OCI-LY7 (cell line): ENCODE measurements at regions not wholly inside any gene's neighbourhood (a gene's known extent, or its start where the extent isn't known, plus 50 kb on each side); places are given as distances from the start of the nearest gene placed in this dataset.
A peak's percentile ranks its signal among the peaks of the same experiment; 100 is the strongest.

Source experiments
- BruUV-seq: library from RNA; stranded (reverse); fragments of 400-500 nt; replicated peaks from 2 replicates; lab custom pipeline; 2021; lab: Mats Ljungman, UMichigan
- CTCF ChIA-PET: fragments of 300-600 bp; sonication (Branson Sonifier 250); formaldehyde crosslinking; loops from one replicate; lab custom pipeline; 2022; ENCODE audit warnings: antibody characterized with exemption; ENCODE audit not compliant: unreplicated experiment; lab: Charles Lee
- POLR2A ChIA-PET: fragments of 300-600 bp; sonication (Branson Sonifier 250); formaldehyde crosslinking; loops from one replicate; lab custom pipeline; 2022; ENCODE audit warnings: antibody characterized with exemption; lab: Charles Lee
- DNase-seq: peaks from one replicate; pipeline ENCODE4 v3.0.0-alpha.2; 2015; ENCODE audit warnings: low spot score
- H2AFZ ChIP-seq: fragments of 200-600 bp; sonication (generic), shearing (Covaris generic); 2 replicates; pipeline ENCODE4 v1.6.1; 2014; ENCODE audit warnings: mild to moderate bottlenecking, antibody characterized with exemption, low read length, moderate library complexity
- H3K27ac ChIP-seq: fragments of 200-600 bp; sonication (generic); 2 replicates; pipeline ENCODE4 v1.5.1; 2014; ENCODE audit warnings: mixed run types, low read depth, mild to moderate bottlenecking, moderate library complexity, low read length, inconsistent platforms; ENCODE audit not compliant: poor library complexity, severe bottlenecking
- H3K36me3 ChIP-seq: fragments of 200-600 bp; sonication (generic); 2 replicates; pipeline ENCODE4 v1.6.1; 2014; ENCODE audit warnings: mild to moderate bottlenecking, antibody characterized with exemption, low read length, moderate library complexity, mixed read lengths; ENCODE audit not compliant: insufficient read depth
- H3K4me1 ChIP-seq: fragments of 200-600 bp; sonication (generic); 2 replicates; pipeline ENCODE4 v1.5.1; 2014; ENCODE audit warnings: mild to moderate bottlenecking, low read length; ENCODE audit not compliant: insufficient read depth, poor library complexity, severe bottlenecking
- H3K4me2 ChIP-seq: fragments of 200-600 bp; sonication (generic); 2 replicates; pipeline ENCODE4 v1.6.1; 2014; ENCODE audit warnings: mild to moderate bottlenecking, low read length
- H3K4me3 ChIP-seq: fragments of 200-600 bp; sonication (generic); 2 replicates; pipeline ENCODE4 v1.5.1; 2014; ENCODE audit warnings: mild to moderate bottlenecking, low read depth, low read length; ENCODE audit not compliant: poor library complexity, severe bottlenecking
- H3K79me2 ChIP-seq: fragments of 200-600 bp; sonication (generic); 2 replicates; pipeline ENCODE4 v1.6.1; 2016; ENCODE audit warnings: low read depth, mild to moderate bottlenecking, low read length, moderate library complexity, mixed read lengths; ENCODE audit not compliant: insufficient read depth
- H3K9me2 ChIP-seq: fragments of 200-600 bp; sonication (generic); 2 replicates; pipeline ENCODE4 v1.6.1; 2016; ENCODE audit warnings: mild to moderate bottlenecking, low read length, mixed read lengths; ENCODE audit not compliant: insufficient read depth
- H3K9me3 ChIP-seq: fragments of 200-600 bp; sonication (generic); 2 replicates; pipeline ENCODE4 v1.6.1; 2014; ENCODE audit warnings: mild to moderate bottlenecking, mixed run types, low read length, mixed read lengths
- H4K20me1 ChIP-seq: fragments of 200-600 bp; sonication (generic); 2 replicates; pipeline ENCODE4 v1.6.1; 2014; ENCODE audit warnings: mild to moderate bottlenecking, antibody characterized with exemption, low read length, moderate library complexity, mixed read lengths; ENCODE audit not compliant: insufficient read depth
- CTCF ChIP-seq: fragments of 200-600 bp; sonication (generic); conservative IDR thresholded peaks from 2 replicates; pipeline ENCODE4 v1.5.1; 2014; ENCODE audit warnings: mild to moderate bottlenecking, antibody characterized with exemption, low read length, moderate library complexity, mixed read lengths
- EZH2phosphoT487 ChIP-seq: fragments of 200-600 bp; sonication (generic); IDR thresholded peaks from 2 replicates; pipeline ENCODE4 v1.6.1; 2018; ENCODE audit warnings: low read depth, borderline replicate concordance, mild to moderate bottlenecking, mixed run types, antibody characterized with exemption, low read length, moderate library complexity, mixed read lengths
- intact Hi-C: fragments of 100-400 bp; cut with micrococcal nuclease; formaldehyde crosslinking; loops from one replicate; pipeline ENCODE4 v1.10.0; 2022; ENCODE audit not compliant: unreplicated experiment

DNA sequence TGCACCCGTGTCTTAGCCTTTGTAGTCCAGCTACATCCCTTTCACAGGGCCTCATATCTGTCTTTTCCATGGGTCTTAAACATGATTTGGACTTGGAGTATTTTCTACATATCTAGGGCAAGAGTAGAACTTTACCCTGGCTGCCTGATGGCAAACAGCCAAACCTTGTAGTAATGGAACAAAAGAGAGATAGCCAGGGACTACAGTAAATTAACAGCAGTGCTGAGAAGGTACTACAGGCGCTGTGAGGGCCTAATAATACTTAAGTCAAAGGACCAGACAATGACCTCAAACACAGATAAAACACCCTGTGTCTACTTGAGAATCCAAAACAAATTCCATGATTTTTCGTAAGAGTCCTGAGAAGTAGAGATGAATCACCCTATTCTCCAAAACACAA, 111.0 kb upstream of the WDR17 start:
- Histone ChIP-seq H3K4me3 (peak overlapping the region; percentile 29), H2AFZ (peak overlapping the region; percentile 68; the same call in 1 of the 2 replicates), H3K4me1 (peaks cover 14% of the 10 kb centered on the region), H3K4me2 (peak overlapping the region; percentile 22), H3K9me3 (peaks cover 7% of the 10 kb centered on the region; the same call in 1 of the 2 replicates), H3K9me2 (no peaks in the 10 kb centered on the region), H3K79me2 (no peaks in the 10 kb centered on the region), H3K27ac (peak overlapping the region; percentile 48), H3K36me3 (0 out of 2 replicates have a peak, but pooled peaks cover 6% of the 10 kb centered on the region), H4K20me1 (no peaks in the 10 kb centered on the region)
- intact Hi-C loops = loop anchor here (2.0 kb wide), 1 partner anchor 100 kb away; no protein-coding TSS in a partner anchor
- DNase-seq = no peak
- BruUV-seq = no TSS peak
- no peak for TF ChIP-seq EZH2phosphoT487
- TF ChIP-seq CTCF = no peak
- ChIA-PET POLR2A (interaction anchor here (0.7 to 1.3 kb wide), 6 partner anchors 12 to 377 kb away, joined by 3 to 4 read pairs (median 3); no protein-coding TSS in a partner anchor), CTCF (interaction anchor here (0.5 to 1.3 kb wide), 3 partner anchors 28 to 97 kb away, joined by 3 read pairs; no protein-coding TSS in a partner anchor)

GRCh38 chr4:175961604-175962003, 104.0 kb upstream of the WDR17 start:
- no TSS peak for BruUV-seq
- Histone ChIP-seq H4K20me1 (no peaks in the 10 kb centered on the region), H3K4me1 (no peaks in the 10 kb centered on the region), H3K4me3 (no peak overlapping the region), H3K27ac (no peak overlapping the region), H3K36me3 (no peaks in the 10 kb centered on the region), H3K9me2 (no peaks in the 10 kb centered on the region), H3K9me3 (no peaks in the 10 kb centered on the region), H3K4me2 (no peak overlapping the region), H2AFZ (no peak overlapping the region), H3K79me2 (no peaks in the 10 kb centered on the region)
- POLR2A ChIA-PET = interaction anchor here (0.6 to 2.5 kb wide), 7 partner anchors 10 to 102 kb away, joined by 3 to 13 read pairs (median 5); no protein-coding TSS in a partner anchor
- TF ChIP-seq CTCF (no peak), EZH2phosphoT487 (no peak)
- intact Hi-C loops = no loop called here
- DNase-seq = no peak
- CTCF ChIA-PET = interaction anchor here (0.6 kb wide), 1 partner anchor 26 kb away, joined by 4 read pairs; no protein-coding TSS in a partner anchor

- no peak for DNase-seq
- TF ChIP-seq EZH2phosphoT487 = no peak
- TF ChIP-seq CTCF = no peak
- Histone ChIP-seq H3K79me2 (no peaks in the 10 kb centered on the region), H3K4me1 (no peaks in the 10 kb centered on the region), H3K4me2 (no peak overlapping the region), H3K27ac (no peak overlapping the region), H3K9me2 (no peaks in the 10 kb centered on the region), H3K4me3 (no peak overlapping the region), H4K20me1 (no peaks in the 10 kb centered on the region), H3K36me3 (no peaks in the 10 kb centered on the region), H2AFZ (no peak overlapping the region), H3K9me3 (0 out of 2 replicates have a peak, but pooled peaks cover 5% of the 10 kb centered on the region)
- no TSS peak for BruUV-seq
- ChIA-PET CTCF (no interaction called here), POLR2A (interaction anchor here (0.6 to 2.4 kb wide), 5 partner anchors 9 to 930 kb away, joined by 3 to 13 read pairs (median 3); no protein-coding TSS in a partner anchor)
- intact Hi-C loops = no loop called here
These were observed 95.6 kb upstream of the WDR17 start for GRCh38 chr4:175970072-175970471.
